Heart left ventricle (tissue), 16 donors: ENCODE measurements at regions not wholly inside any gene's neighbourhood (a gene's known extent, or its start where the extent isn't known, plus 50 kb on each side); places are given as distances from the start of the nearest gene placed in this dataset.

ENCODE experiments used
- ATAC-seq, 4 donors: fragments of 200-7000 bp; cut with Tn5 transposase; one replicate each; pipeline ENCODE4 v1.9.1; 2020 to 2022; ENCODE audit warnings: moderate library complexity in 4 of 4, mild to moderate bottlenecking in 3 of 4, moderate number of reproducible peaks in 1 of 4
- DNase-seq, 5 donors: peaks; one replicate each; pipeline ENCODE4 v3.0.0-alpha.2; 2020
- H3K27ac ChIP-seq, 12 donors: fragments of 200-600 bp; sonication (generic) in 4 of 12; one replicate each; pipeline versions ENCODE4 v1.5.0 to v1.8.0; 2016 to 2022; ENCODE audit warnings: mild to moderate bottlenecking in 2 of 12
- H3K27me3 ChIP-seq, 9 donors: fragments of 200-600 bp; sonication (generic) in 2 of 9; one replicate each; pipeline versions ENCODE4 v1.5.1 to v1.8.0; 2016 to 2022; ENCODE audit warnings: mild to moderate bottlenecking in 3 of 9
- H3K36me3 ChIP-seq, 9 donors: fragments of 200-600 bp; sonication (generic) in 2 of 9; one replicate each; pipeline versions ENCODE4 v1.5.0 to v1.8.0; 2018 to 2022; ENCODE audit warnings: mild to moderate bottlenecking in 2 of 9
- H3K4me1 ChIP-seq, 12 donors: fragments of 200-600 bp; sonication (generic) in 4 of 12; one replicate each; pipeline versions ENCODE4 v1.5.0 to v1.8.0; 2016 to 2022; ENCODE audit warnings: mild to moderate bottlenecking in 3 of 12
- H3K4me3 ChIP-seq, 12 donors: fragments of 200-600 bp; sonication (generic) in 4 of 12; one replicate each; pipeline versions ENCODE4 v1.5.0 to v1.8.0; 2017 to 2022; ENCODE audit warnings: mild to moderate bottlenecking in 9 of 12, moderate library complexity in 4 of 12
- H3K9me3 ChIP-seq, 12 donors: fragments of 200-600 bp; sonication (generic) in 4 of 12; one replicate each; pipeline versions ENCODE4 v1.5.0 to v1.8.0; 2016 to 2022; ENCODE audit warnings: mild to moderate bottlenecking in 1 of 12
- POLR2A ChIP-seq, 2 donors: fragments of 450-650 bp; IDR thresholded peaks; one replicate each; pipeline ENCODE4 v1.6.1; 2017; ENCODE audit warnings: antibody characterized with exemption in 2 of 2, mild to moderate bottlenecking in 2 of 2, moderate library complexity in 2 of 2
- WGBS, 4 donors: extraction: QIAGEN DNeasy Blood & Tissue Kit in 2 of 4; methylation state at CpG; one replicate each; pipeline versions ENCODE4 v1.1.5 to v1.1.7; 2013 to 2018; 5-methylcytosine and 5-hydroxymethylcytosine counted together
- intact Hi-C, 10 donors: fragments of 100-400 bp; cut with DNase I; formaldehyde crosslinking; loops; one replicate each; pipeline versions ENCODE4 v1.11.1 to v1.14.2; 2022
- TF ChIP-seq, protein P1 (sequence below), 12 donors: fragments of 200-600 bp; sonication (generic) in 4 of 12; IDR thresholded peaks; one replicate each; pipeline versions ENCODE4 v1.5.0 to v1.8.0; 2018 to 2022; ENCODE audit warnings: antibody characterized with exemption in 12 of 12, mild to moderate bottlenecking in 5 of 12
- donor health status: ischemic (EF 13 %, LVEDD 7.1; RV severe dilation, severe dysfunction).
- donor health status: healthy with polysubstance abuse.
- donor health status: DM: no; HTN: yes; CAD: no.
- donor health status: DM: no; HTN: no; CAD: no.
- donor health status: ischemic (EF 25% LVEDD 6.9; RV normal size, moderate dysfunction).
- donor health status: ischemic (EF 25% LVEDD 5.7; RV mildly dilated, moderate dysfunction).
- donor health status: healthy.
- donor health status: DM: yes; HTN: yes; CAD: no.
- donor health status: ischemic (EF 35%, LVEDD 5.7; RV mildly dilated, moderate dysfunction).
- donor health status: nonischemic (EF 11% LVEDD 7.7; RV severe dilation, severe dysfunction).
- donor health status: DM: yes; HTN: yes; CAD: no.
- donor health status: PGD.
- donor health status: ischemic (EF 29% LVEDD 5.4; RV normal size, mild dysfunction).
- donor health status: nonischemic (EF 23%, LVEDD 6.1; RV moderate dilation, normal function).

DNA sequence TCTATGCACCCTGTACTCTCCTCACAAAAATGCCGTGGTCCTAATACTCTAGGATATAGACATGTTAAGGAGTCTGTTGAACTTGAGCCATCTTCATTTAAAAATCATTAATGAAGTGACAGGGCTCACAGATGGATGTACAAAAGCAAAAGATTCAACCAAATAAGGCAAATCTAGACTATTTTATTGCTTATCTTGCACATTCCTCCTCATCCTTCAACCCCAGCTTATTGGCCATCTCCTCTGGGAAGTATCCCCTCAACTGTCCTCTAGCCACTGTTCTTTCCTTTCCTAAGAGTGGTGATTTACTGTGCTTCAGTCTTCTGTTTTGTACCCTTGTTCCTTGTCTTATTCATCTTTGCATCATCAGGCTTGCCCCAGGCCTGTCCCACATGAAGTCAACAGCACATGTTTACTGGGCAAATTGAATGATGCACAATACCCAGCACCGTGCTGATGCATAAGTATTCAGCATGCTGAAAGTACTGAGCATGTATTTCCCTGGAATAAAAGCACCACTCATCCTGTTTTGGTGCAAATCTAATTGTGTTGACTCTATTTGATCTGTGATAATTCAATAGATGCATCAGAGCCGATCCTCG lies 287.3 kb upstream of the CLNK start:
- DNase-seq: no peak
- no peaks in the 10 kb centered on the region for H3K9me3 ChIP-seq
- H3K4me3 ChIP-seq: no peak overlapping the region
- WGBS, 4 donors: 82 to 99% (median 83%) methylated on average over 4 of the region's 4 CpGs
- H3K36me3 ChIP-seq: no peaks in the 10 kb centered on the region
- H3K27me3 ChIP-seq: peaks cover 0 to 2% (median 0%) of the 10 kb centered on the region in 9 donors
- no peaks in the 10 kb centered on the region for H3K4me1 ChIP-seq
- intact Hi-C loops: no loop called here
- ATAC-seq: no peak
- TF ChIP-seq, protein P1, sequence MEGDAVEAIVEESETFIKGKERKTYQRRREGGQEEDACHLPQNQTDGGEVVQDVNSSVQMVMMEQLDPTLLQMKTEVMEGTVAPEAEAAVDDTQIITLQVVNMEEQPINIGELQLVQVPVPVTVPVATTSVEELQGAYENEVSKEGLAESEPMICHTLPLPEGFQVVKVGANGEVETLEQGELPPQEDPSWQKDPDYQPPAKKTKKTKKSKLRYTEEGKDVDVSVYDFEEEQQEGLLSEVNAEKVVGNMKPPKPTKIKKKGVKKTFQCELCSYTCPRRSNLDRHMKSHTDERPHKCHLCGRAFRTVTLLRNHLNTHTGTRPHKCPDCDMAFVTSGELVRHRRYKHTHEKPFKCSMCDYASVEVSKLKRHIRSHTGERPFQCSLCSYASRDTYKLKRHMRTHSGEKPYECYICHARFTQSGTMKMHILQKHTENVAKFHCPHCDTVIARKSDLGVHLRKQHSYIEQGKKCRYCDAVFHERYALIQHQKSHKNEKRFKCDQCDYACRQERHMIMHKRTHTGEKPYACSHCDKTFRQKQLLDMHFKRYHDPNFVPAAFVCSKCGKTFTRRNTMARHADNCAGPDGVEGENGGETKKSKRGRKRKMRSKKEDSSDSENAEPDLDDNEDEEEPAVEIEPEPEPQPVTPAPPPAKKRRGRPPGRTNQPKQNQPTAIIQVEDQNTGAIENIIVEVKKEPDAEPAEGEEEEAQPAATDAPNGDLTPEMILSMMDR (IDR thresholded peaks at IDR 0.05): no peak
- TF ChIP-seq POLR2A (IDR thresholded peaks at IDR 0.05): no peak
- H3K27ac ChIP-seq: no peak overlapping the region

DNA sequence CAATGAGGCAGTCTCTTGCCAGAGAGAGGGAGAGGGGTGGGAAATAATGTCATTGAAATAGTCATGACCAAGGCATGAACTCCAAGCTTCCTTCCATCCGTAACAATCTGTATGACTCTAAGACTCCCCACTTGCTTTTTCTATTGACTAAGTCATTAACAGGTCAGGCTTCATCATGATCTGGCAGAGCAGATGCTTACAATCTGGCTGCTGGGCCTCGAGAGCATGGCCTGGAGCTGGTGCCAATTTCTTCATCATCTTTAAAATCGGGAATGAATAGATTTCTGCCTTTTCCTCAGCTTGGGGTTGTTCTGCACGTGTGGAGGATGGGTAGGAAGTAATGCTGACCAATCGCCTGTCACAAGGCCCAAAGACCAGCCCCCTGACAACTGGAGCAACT lies 280.6 kb upstream of the CLNK start:
- WGBS, 4 donors: 63 to 77% (median 64%) methylated on average over 5 of the region's 5 CpGs
- no peak for ATAC-seq
- Histone ChIP-seq H3K27ac (no peak overlapping the region), H3K4me3 (no peak overlapping the region), H3K36me3 (no peaks in the 10 kb centered on the region), H3K27me3 (no peaks in the 10 kb centered on the region), H3K4me1 (no peaks in the 10 kb centered on the region), H3K9me3 (no peaks in the 10 kb centered on the region)
- intact Hi-C loops: no loop called here
- TF ChIP-seq POLR2A (IDR thresholded peaks at IDR 0.05): no peak
- TF ChIP-seq, protein P1 (IDR thresholded peaks at IDR 0.05): no peak
- no peak for DNase-seq

DNA sequence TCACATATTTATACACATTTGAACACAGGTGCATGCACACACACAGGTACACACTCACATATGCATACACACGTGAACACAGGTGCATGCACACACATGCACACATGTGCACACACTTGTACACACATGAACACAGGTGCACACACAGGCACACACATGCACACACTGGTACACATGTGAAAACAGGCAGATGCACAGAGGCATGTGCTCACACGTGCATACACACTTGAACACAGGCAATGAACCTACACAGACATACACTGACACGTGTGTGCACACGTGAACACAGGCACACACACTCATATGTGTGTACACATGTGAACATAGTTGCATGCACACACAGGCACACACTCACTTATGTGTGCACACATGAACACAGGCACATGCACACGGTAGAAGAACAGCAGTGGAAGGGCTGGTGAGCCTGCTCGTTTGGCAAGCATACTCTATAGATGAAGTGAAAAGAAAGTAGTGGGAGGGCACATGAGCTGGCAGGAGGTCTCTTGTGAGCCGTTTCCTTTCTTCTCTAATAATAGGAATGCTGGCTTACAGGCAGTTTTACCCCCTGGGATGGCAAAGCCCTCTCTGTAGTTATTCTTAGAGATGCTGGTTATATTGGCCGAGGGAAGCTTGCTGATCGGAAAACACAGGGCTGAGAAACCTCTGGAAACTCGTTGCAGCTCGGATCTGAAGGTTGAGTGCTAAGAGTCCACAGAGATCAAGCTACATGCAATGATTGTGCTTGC lies 279.6 kb upstream of the CLNK start:
- WGBS, 4 donors: 67 to 72% (median 67%) methylated on average over 11 of the region's 11 CpGs
- intact Hi-C loops: no loop called here
- ATAC-seq (peak in 1 of 4 donors; percentile 15), DNase-seq (no peak)
- no peaks in the 10 kb centered on the region for H3K4me1 ChIP-seq
- no peak overlapping the region for H3K27ac ChIP-seq
- no peaks in the 10 kb centered on the region for H3K9me3 ChIP-seq
- no peaks in the 10 kb centered on the region for H3K27me3 ChIP-seq
- H3K4me3 ChIP-seq: no peak overlapping the region
- TF ChIP-seq, protein P1 (IDR thresholded peaks at IDR 0.05): no peak
- TF ChIP-seq POLR2A (IDR thresholded peaks at IDR 0.05): no peak
- H3K36me3 ChIP-seq: no peaks in the 10 kb centered on the region

DNA sequence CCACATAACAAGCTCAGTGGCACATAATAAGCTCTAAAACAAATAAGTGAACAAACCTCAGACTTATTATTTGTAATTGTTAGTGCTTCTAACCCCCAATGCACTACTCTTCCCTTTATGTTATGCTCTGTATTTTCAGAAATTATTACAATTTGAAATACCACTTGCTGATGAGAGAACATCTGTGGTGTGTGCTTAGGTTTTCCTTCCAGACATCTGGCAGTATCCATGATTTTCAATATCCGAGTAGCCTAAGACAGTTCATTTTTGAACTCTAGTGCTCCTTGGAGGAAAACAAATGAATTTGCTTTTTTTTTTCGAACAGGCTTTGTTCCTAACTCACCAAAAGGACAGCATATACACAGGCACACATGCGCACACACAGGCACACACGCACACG lies 278.7 kb upstream of the CLNK start:
- no peaks in the 10 kb centered on the region for H3K36me3 ChIP-seq
- H3K27me3 ChIP-seq: no peaks in the 10 kb centered on the region
- intact Hi-C loops: no loop called here
- ATAC-seq (no peak), DNase-seq (no peak)
- H3K4me3 ChIP-seq: no peak overlapping the region
- no peak overlapping the region for H3K27ac ChIP-seq
- H3K4me1 ChIP-seq: no peaks in the 10 kb centered on the region
- TF ChIP-seq, protein P1 (IDR thresholded peaks at IDR 0.05): no peak
- TF ChIP-seq POLR2A (IDR thresholded peaks at IDR 0.05): no peak
- 87 to 92% (median 89%) methylated on average over 5 of the region's 5 CpGs for WGBS, 4 donors
- H3K9me3 ChIP-seq: no peaks in the 10 kb centered on the region
